Activated CD4-positive, alpha-beta memory T cell treated with anti-CD3 and anti-CD28 coated beads, Interleukin-2, amount 10 ng/mL, durations not matched to agents 7 days and 5 days (primary cell): ENCODE measurements at regions not wholly inside any gene's neighbourhood (a gene's known extent, or its start where the extent isn't known, plus 50 kb on each side); places are given as distances from the start of the nearest gene placed in this dataset.

Experiments
- CTCF ChIA-PET: fragments of 350-600 bp; sonication (Branson Sonifier 250); formaldehyde crosslinking; loops from one replicate; lab custom pipeline; 2021; ENCODE audit warnings: antibody characterized with exemption, inconsistent platforms; lab: Charles Lee
- POLR2A ChIA-PET: fragments of 350-600 bp; sonication (Branson Sonifier 250); formaldehyde crosslinking; loops from one replicate; lab custom pipeline; 2021; ENCODE audit warnings: antibody characterized with exemption; lab: Charles Lee
- DNase-seq: peaks from one replicate; pipeline ENCODE4 v3.0.0-alpha.2; 2020
- H3K27ac Mint-ChIP-seq: one replicate; pipeline ENCODE4 v1.8.0; 2021; ENCODE audit warnings: mild to moderate bottlenecking, mixed read lengths
- H3K27me3 Mint-ChIP-seq: one replicate; pipeline ENCODE4 v1.8.0; 2021; ENCODE audit warnings: mixed read lengths
- H3K36me3 Mint-ChIP-seq: one replicate; pipeline ENCODE4 v1.8.0; 2021; ENCODE audit warnings: low read depth, mixed read lengths
- H3K4me1 Mint-ChIP-seq: one replicate; pipeline ENCODE4 v1.8.0; 2021; ENCODE audit warnings: mixed read lengths
- H3K4me3 Mint-ChIP-seq: one replicate; pipeline ENCODE4 v1.8.0; 2021; ENCODE audit warnings: mild to moderate bottlenecking, mixed read lengths
- H3K9me3 Mint-ChIP-seq: one replicate; pipeline ENCODE4 v1.8.0; 2021; ENCODE audit warnings: mixed read lengths

- Mint-ChIP-seq H3K27me3 (no peaks in the 10 kb centered on the region), H3K27ac (no peak overlapping the region), H3K9me3 (no peaks in the 10 kb centered on the region), H3K4me3 (no peak overlapping the region), H3K4me1 (no peaks in the 10 kb centered on the region), H3K36me3 (no peaks in the 10 kb centered on the region)
- ChIA-PET CTCF (no interaction called here), POLR2A (no interaction called here)
- DNase-seq = no peak
Observed at GRCh38 chr5:167771571-167771970, 519.9 kb upstream of the WWC1 start.

DNA sequence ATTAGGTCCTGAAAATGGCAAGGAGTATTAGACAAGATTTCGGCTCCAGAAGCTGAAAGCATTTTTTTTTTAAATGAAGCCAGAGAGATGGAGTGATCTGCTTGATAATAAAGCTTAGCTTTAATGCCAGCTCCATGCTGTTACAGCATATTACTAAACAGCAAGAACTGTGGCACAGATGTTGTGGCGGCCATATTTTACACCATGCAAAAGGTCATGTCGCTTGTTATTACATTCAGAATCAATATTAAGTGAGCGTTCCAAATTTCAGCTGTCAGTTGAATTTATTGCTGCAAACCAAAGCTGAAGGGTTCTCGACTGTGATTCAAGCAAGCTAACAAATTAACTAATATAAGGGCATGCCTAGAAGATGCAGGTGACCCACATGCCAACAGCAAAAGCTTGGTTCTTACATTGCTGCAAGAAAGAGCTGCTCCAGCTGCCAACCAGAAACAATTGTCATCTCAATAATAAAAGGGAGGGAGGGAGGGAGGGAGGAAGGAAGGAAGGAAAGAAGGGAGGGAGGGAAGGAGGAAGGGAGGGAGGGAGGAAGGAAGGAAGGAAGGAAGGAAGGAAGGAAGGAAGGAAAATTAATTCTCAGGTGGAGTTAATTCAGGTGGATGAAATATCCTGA, 517.7 kb upstream of the WWC1 start:
- DNase-seq = no peak
- Mint-ChIP-seq H3K4me1 (no peaks in the 10 kb centered on the region), H3K4me3 (no peak overlapping the region), H3K27me3 (no peaks in the 10 kb centered on the region), H3K27ac (no peak overlapping the region), H3K36me3 (no peaks in the 10 kb centered on the region), H3K9me3 (no peaks in the 10 kb centered on the region)
- ChIA-PET POLR2A (no interaction called here), CTCF (no interaction called here)

DNA sequence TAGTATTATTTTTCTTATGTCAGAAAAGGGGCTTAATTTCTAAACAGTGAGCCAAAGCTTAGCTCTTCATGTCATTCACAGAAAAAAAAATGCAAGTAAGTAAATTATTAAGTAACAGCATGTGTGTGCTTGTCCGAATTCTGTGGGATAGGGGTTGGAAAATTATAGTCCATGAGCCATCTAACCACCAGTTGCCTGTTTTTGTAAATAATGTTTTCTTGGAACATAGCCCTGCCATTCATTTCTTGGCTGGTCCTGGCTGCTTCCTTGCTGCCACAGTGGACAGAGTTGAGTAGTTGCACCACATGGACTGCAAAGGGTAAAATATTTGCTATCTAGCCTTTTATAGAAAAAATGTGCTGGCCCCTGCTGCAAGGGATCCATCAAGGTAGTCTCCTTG, 513.7 kb upstream of the WWC1 start:
- H3K9me3 Mint-ChIP-seq = no peaks in the 10 kb centered on the region
- no peaks in the 10 kb centered on the region for H3K4me1 Mint-ChIP-seq
- no peaks in the 10 kb centered on the region for H3K36me3 Mint-ChIP-seq
- no peaks in the 10 kb centered on the region for H3K27me3 Mint-ChIP-seq
- ChIA-PET POLR2A (no interaction called here), CTCF (no interaction called here)
- no peak for DNase-seq
- no peak overlapping the region for H3K4me3 Mint-ChIP-seq
- no peak overlapping the region for H3K27ac Mint-ChIP-seq

DNA sequence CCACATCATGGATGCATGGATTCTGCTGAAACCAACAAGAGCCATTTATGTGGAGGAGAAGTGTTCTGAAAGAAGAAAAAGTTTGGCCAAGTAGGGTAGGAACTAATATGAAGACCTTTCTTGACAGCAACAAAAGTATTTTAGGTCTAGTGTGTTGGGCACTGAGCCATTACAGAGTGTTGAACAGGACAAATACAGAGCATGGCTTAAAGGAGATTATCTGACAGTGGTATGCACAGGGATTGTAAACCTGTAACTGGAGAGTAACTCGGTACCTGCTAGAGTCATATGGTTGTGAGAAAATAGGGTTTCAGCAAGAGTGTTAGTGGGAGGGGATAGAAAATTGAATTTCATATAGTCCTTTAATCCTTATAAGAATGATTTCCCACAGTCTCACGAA, 513.2 kb upstream of the WWC1 start:
- no peaks in the 10 kb centered on the region for H3K9me3 Mint-ChIP-seq
- H3K4me3 Mint-ChIP-seq = no peak overlapping the region
- POLR2A ChIA-PET = no interaction called here
- no peaks in the 10 kb centered on the region for H3K27me3 Mint-ChIP-seq
- no peaks in the 10 kb centered on the region for H3K36me3 Mint-ChIP-seq
- no peaks in the 10 kb centered on the region for H3K4me1 Mint-ChIP-seq
- CTCF ChIA-PET = no interaction called here
- no peak for DNase-seq
- no peak overlapping the region for H3K27ac Mint-ChIP-seq

- CTCF ChIA-PET = no interaction called here
- H3K36me3 Mint-ChIP-seq = no peaks in the 10 kb centered on the region
- H3K4me3 Mint-ChIP-seq = no peak overlapping the region
- no peaks in the 10 kb centered on the region for H3K4me1 Mint-ChIP-seq
- no peaks in the 10 kb centered on the region for H3K9me3 Mint-ChIP-seq
- H3K27me3 Mint-ChIP-seq = no peaks in the 10 kb centered on the region
- no peak overlapping the region for H3K27ac Mint-ChIP-seq
- DNase-seq = no peak
- POLR2A ChIA-PET = no interaction called here
Observed at GRCh38 chr5:167779644-167780043, 511.8 kb upstream of the WWC1 start.

DNA sequence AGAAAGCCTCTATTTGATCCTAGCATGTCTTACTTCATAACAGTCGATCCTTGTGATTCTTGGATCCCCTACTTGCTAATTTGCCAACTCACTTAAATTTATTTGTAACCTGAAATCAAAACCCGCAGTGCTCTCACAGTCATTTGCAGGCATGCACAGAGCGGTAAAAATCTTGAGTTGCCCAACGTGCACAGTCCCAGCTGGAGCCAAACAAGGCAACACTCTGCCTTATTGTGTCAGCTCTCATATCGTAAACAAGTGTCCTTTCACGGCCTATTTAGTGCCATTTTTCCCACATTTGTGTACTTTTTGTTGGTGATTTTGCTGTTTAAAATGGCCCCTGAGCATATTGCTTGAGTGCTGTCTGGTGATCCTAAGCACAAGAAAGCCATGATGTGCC, 511.3 kb upstream of the WWC1 start:
- no peaks in the 10 kb centered on the region for H3K9me3 Mint-ChIP-seq
- no peak overlapping the region for H3K4me3 Mint-ChIP-seq
- H3K36me3 Mint-ChIP-seq = no peaks in the 10 kb centered on the region
- no peaks in the 10 kb centered on the region for H3K4me1 Mint-ChIP-seq
- H3K27me3 Mint-ChIP-seq = no peaks in the 10 kb centered on the region
- H3K27ac Mint-ChIP-seq = no peak overlapping the region
- CTCF ChIA-PET = no interaction called here
- DNase-seq = no peak
- POLR2A ChIA-PET = no interaction called here

DNA sequence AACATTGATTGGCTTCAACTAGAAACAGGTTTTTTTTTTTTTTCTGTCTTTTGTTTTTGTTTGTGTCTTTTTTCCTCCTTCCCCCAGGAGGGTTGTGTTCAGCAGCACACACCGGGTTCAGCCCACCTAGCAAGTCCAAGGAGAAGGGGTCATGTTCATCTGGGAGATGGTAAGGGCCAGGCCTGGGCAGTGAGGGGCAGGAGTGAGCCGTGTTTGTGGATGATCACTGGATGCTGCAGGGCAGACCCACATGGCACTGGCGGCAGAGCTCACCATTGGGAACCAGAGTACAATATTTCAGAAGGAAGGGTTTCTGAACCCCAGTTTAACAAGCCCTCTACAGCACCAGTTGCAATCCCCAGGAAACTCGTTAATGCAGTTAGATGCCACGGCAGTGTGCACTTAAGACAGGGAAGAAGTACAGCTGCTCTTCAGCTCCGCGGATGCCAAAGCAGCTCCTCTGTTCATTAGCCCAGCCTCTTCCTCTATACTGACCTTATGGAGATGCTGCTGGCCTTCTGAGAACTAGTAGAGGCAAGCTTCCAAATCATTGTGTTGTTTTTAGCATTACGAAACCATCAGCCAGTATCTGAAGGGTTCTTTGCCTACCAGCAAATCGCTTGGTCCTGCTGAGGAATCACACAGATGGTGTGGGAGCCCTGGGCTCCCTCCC, 508.2 kb upstream of the WWC1 start:
- H3K4me1 Mint-ChIP-seq = no peaks in the 10 kb centered on the region
- no peaks in the 10 kb centered on the region for H3K36me3 Mint-ChIP-seq
- no peak overlapping the region for H3K4me3 Mint-ChIP-seq
- no peak overlapping the region for H3K27ac Mint-ChIP-seq
- no peaks in the 10 kb centered on the region for H3K27me3 Mint-ChIP-seq
- ChIA-PET CTCF (no interaction called here), POLR2A (no interaction called here)
- no peaks in the 10 kb centered on the region for H3K9me3 Mint-ChIP-seq
- no peak for DNase-seq

GRCh38 chr5:167785106-167785505, 506.3 kb upstream of the WWC1 start:
- Mint-ChIP-seq H3K27me3 (no peaks in the 10 kb centered on the region), H3K36me3 (no peaks in the 10 kb centered on the region), H3K27ac (no peak overlapping the region), H3K4me3 (no peak overlapping the region), H3K4me1 (no peaks in the 10 kb centered on the region), H3K9me3 (no peaks in the 10 kb centered on the region)
- ChIA-PET CTCF (no interaction called here), POLR2A (no interaction called here)
- no peak for DNase-seq

DNA sequence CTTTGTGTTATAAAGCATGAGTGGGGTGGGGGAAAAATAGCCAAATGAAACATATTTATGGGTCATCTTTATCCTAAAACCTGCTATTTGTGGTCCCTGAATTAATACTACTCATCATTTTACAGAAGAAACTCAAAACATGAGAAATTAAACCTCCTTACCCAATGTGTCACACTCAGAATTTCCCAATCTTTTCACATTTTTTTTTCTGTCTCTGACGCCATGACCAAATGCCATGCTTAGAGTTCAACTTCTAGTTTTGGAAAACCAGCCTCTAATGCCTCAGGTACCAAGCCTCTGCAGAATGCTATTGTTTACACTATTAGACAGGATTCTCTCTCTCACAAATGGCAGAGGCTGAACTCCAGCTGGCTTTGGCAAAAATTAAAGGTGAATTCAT, 505.5 kb upstream of the WWC1 start:
- no peaks in the 10 kb centered on the region for H3K27me3 Mint-ChIP-seq

GRCh38 chr5:167786871-167787578, 504.4 kb upstream of the WWC1 start:
- POLR2A ChIA-PET = no interaction called here
- H3K27me3 Mint-ChIP-seq = no peaks in the 10 kb centered on the region
- H3K4me1 Mint-ChIP-seq = no peaks in the 10 kb centered on the region
- no peaks in the 10 kb centered on the region for H3K9me3 Mint-ChIP-seq
- no peak for DNase-seq
- H3K27ac Mint-ChIP-seq = no peak overlapping the region
- CTCF ChIA-PET = no interaction called here
- no peak overlapping the region for H3K4me3 Mint-ChIP-seq
- no peaks in the 10 kb centered on the region for H3K36me3 Mint-ChIP-seq

More for the DNA sequence above, 505.5 kb upstream of the WWC1 start:
- POLR2A ChIA-PET = no interaction called here
- H3K9me3 Mint-ChIP-seq = no peaks in the 10 kb centered on the region
- H3K36me3 Mint-ChIP-seq = no peaks in the 10 kb centered on the region
- CTCF ChIA-PET = no interaction called here
- H3K4me3 Mint-ChIP-seq = no peak overlapping the region
- H3K4me1 Mint-ChIP-seq = no peaks in the 10 kb centered on the region
- no peak for DNase-seq
- H3K27ac Mint-ChIP-seq = no peak overlapping the region

- Mint-ChIP-seq H3K4me3 (no peak overlapping the region), H3K36me3 (no peaks in the 10 kb centered on the region), H3K27me3 (no peaks in the 10 kb centered on the region), H3K27ac (no peak overlapping the region), H3K4me1 (no peaks in the 10 kb centered on the region), H3K9me3 (no peaks in the 10 kb centered on the region)
- ChIA-PET POLR2A (no interaction called here), CTCF (no interaction called here)
- DNase-seq = no peak
Observed at GRCh38 chr5:167790045-167790444, 501.4 kb upstream of the WWC1 start.

- no peak overlapping the region for H3K4me3 Mint-ChIP-seq
- ChIA-PET CTCF (no interaction called here), POLR2A (no interaction called here)
- no peaks in the 10 kb centered on the region for H3K36me3 Mint-ChIP-seq
- H3K9me3 Mint-ChIP-seq = no peaks in the 10 kb centered on the region
- no peaks in the 10 kb centered on the region for H3K27me3 Mint-ChIP-seq
- no peak overlapping the region for H3K27ac Mint-ChIP-seq
- DNase-seq = no peak
- H3K4me1 Mint-ChIP-seq = no peaks in the 10 kb centered on the region
Observed at GRCh38 chr5:167790462-167791260, 500.8 kb upstream of the WWC1 start.

DNA sequence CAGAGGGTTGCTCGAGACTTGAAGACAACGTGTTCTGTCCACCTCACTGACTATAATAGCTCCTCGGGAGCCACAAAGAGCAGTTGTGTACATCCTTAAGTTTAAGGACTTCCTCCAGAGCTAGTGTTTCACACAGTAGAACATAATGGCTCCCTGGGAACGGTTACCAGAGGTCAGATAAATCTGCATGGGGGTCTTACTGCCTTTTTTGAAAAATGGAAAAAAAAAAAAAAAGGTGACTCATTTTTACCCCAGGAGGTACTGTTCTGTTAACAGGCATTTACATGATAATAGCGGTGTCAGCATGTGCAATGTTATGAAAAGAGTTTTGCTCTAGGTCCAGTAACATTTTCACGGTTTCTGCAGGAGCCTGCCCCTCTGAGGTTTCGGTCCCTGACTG, 498.9 kb upstream of the WWC1 start:
- POLR2A ChIA-PET = no interaction called here
- CTCF ChIA-PET = interaction anchor here (0.6 kb wide), 1 partner anchor 15 kb away, joined by 3 read pairs; no protein-coding TSS in a partner anchor
- no peak overlapping the region for H3K4me3 Mint-ChIP-seq

More for the DNA sequence above, 498.9 kb upstream of the WWC1 start:
- Mint-ChIP-seq H3K27ac (no peak overlapping the region), H3K27me3 (no peaks in the 10 kb centered on the region), H3K4me1 (no peaks in the 10 kb centered on the region), H3K36me3 (no peaks in the 10 kb centered on the region), H3K9me3 (no peaks in the 10 kb centered on the region)
- no peak for DNase-seq
